Astrocyte (in vitro differentiated cells and primary cell): ENCODE measurements at regions not wholly inside any gene's neighbourhood (a gene's known extent, or its start where the extent isn't known, plus 50 kb on each side); places are given as distances from the start of the nearest gene placed in this dataset.

Experiments
- EZH2 ChIP-seq: IDR thresholded peaks from 2 replicates; pipeline ENCODE4 v1.6.1; 2012; ENCODE audit warnings: mild to moderate bottlenecking, low read length, inconsistent platforms; ENCODE audit not compliant: insufficient read depth
- TF ChIP-seq, protein P1 (sequence below): IDR thresholded peaks from 2 replicates; pipeline ENCODE4 v1.5.1; 2011; ENCODE audit warnings: low read depth, mild to moderate bottlenecking, inconsistent platforms, low read length, moderate library complexity; ENCODE audit not compliant: insufficient read depth

DNA sequence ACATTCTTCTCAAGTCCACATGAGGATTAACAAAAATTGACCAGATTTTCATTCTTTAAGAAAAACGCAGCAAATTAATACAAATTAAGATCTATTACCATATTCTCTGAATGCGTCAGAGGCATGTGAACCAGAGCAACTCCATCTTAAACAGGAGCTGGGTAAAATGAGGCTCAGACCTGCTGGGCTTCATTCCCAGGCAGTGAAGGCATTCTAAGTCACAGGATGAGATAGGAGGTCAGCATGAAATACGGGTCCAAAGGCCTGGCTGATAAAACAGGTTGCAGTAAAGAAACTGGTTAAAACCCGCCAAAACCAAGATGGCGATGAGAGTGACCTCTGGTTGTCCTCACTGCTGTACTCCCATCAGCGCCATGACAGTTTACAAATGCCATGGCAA is 217.6 kb downstream of the RDH14 start:
- TF ChIP-seq, protein P1, sequence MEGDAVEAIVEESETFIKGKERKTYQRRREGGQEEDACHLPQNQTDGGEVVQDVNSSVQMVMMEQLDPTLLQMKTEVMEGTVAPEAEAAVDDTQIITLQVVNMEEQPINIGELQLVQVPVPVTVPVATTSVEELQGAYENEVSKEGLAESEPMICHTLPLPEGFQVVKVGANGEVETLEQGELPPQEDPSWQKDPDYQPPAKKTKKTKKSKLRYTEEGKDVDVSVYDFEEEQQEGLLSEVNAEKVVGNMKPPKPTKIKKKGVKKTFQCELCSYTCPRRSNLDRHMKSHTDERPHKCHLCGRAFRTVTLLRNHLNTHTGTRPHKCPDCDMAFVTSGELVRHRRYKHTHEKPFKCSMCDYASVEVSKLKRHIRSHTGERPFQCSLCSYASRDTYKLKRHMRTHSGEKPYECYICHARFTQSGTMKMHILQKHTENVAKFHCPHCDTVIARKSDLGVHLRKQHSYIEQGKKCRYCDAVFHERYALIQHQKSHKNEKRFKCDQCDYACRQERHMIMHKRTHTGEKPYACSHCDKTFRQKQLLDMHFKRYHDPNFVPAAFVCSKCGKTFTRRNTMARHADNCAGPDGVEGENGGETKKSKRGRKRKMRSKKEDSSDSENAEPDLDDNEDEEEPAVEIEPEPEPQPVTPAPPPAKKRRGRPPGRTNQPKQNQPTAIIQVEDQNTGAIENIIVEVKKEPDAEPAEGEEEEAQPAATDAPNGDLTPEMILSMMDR = no peak
- TF ChIP-seq EZH2 = no peak
